BJ (cell line): ENCODE measurements at regions not wholly inside any gene's neighbourhood (a gene's known extent, or its start where the extent isn't known, plus 50 kb on each side); places are given as distances from the start of the nearest gene placed in this dataset.

Experiments
- CTCF ChIA-PET: fragments of 350-600 bp; formaldehyde crosslinking; extraction: SDS; loops from one replicate; lab custom pipeline; 2021; ENCODE audit warnings: antibody characterized with exemption, inconsistent platforms; lab: Yijun Ruan, JAX
- POLR2A ChIA-PET: fragments of 300-600 bp; sonication (Branson Sonifier 250); formaldehyde crosslinking; extraction: SDS; loops from one replicate; lab custom pipeline; 2021; ENCODE audit warnings: antibody characterized with exemption; lab: Charles Lee
- DNase-seq: peaks from one replicate; pipeline ENCODE4 v3.0.0-alpha.2; 2011; ENCODE audit warnings: low read depth
- H3K27me3 ChIP-seq: 2 replicates; pipeline ENCODE4 v1.6.0; 2011; ENCODE audit warnings: low read length; ENCODE audit not compliant: control insufficient read depth, insufficient read depth
- H3K36me3 ChIP-seq: 2 replicates; pipeline ENCODE4 v1.5.1; 2011; ENCODE audit warnings: low read length; ENCODE audit not compliant: control insufficient read depth, insufficient read depth
- H3K4me3 ChIP-seq: 2 replicates; pipeline ENCODE4 v1.5.1; 2011; ENCODE audit warnings: low read depth, mild to moderate bottlenecking, control low read depth, low read length
- CTCF ChIP-seq: IDR thresholded peaks from 2 replicates; pipeline ENCODE4 v1.5.1; 2011; ENCODE audit warnings: low read depth, mild to moderate bottlenecking, control low read depth, inconsistent platforms, low read length, moderate library complexity; ENCODE audit not compliant: insufficient read depth

- no peak for TF ChIP-seq CTCF
- CTCF ChIA-PET, result no interaction called here
These were observed 371.3 kb downstream of the TMEM121 start for GRCh38 chr14:105897725-105898113.

DNA sequence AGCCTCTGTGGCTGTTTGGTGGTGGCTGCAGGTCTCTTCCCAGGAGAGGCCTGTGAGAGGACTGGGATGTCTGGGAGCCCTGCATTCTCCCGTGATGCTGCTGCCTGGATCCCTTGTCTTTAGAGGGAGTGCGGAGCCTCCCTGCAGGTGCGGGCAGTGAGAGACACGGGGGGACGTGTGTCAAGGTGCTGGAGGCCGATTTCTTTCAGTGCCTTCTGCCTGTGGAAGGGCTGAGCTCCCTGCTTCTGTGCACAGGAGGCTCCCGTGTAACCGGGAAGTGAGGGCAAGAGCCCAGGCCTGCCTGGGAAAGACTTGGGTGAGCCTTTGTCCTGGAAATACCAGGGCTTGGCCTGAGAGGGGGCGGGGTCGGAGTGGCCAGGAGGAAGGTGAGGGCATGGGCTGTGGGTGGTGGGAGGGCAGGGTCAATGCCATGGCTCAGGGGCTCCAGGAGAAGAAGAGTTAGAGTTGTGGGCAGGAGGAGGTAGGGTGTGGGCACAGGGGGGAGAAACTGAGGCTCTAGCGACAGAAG is 372.2 kb downstream of the TMEM121 start:
- Histone ChIP-seq H3K27me3 (no peaks in the 10 kb centered on the region), H3K36me3 (no peaks in the 10 kb centered on the region), H3K4me3 (no peak overlapping the region)
- ChIA-PET CTCF (no interaction called here), POLR2A (no interaction called here)
- DNase-seq, result no peak
- no peak for TF ChIP-seq CTCF

More at GRCh38 chr14:105897725-105898113, 371.3 kb downstream of the TMEM121 start:
- no peaks in the 10 kb centered on the region for H3K36me3 ChIP-seq
- H3K27me3 ChIP-seq, result no peaks in the 10 kb centered on the region
- H3K4me3 ChIP-seq, result no peak overlapping the region
- POLR2A ChIA-PET, result no interaction called here
- DNase-seq, result no peak

GRCh38 chr14:105899071-105899641 is 372.8 kb downstream of the TMEM121 start:
- TF ChIP-seq CTCF, result no peak
- POLR2A ChIA-PET, result no interaction called here
- Histone ChIP-seq H3K36me3 (no peaks in the 10 kb centered on the region), H3K27me3 (no peaks in the 10 kb centered on the region), H3K4me3 (no peak overlapping the region)
- CTCF ChIA-PET, result no interaction called here
- no peak for DNase-seq

DNA sequence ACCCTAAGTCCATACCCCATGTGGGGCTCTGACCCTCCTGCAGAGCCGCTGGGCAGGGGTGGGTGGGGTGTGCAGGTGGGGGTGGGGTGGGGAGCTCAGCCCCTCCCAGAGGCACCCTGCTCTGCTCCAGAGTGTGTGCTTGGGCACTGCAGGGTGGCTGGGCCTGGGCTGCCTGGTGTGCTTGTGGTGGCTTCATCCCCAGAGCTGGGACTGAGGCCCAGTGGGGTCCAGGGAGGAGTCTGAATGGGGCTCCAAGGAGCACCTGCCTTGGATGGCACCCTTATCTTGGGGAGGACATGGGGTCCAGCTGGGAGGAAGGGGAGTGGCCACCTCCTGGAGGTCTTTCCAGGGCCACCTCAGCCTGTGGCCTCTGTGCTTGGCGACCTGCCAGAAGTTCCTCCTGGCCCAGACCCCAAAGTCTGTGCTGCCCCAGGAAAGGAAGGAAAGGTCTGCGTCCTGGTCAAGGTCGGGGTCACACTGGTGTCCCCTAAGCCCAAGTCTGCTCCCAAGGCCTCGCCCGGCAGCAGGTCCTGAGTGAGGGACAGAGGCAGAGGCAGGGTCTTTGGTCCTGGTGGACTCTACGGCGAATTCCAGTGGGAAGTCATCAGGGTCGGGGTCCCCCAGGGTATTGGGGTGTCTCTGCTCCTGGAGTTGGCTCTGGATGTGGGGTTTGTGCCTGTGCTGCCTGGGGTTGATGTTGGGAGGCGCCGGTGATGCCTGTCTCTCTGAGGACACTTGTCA is 373.4 kb downstream of the TMEM121 start:
- no peak for DNase-seq
- no peaks in the 10 kb centered on the region for H3K36me3 ChIP-seq
- CTCF ChIA-PET, result no interaction called here
- no peak overlapping the region for H3K4me3 ChIP-seq
- POLR2A ChIA-PET, result no interaction called here
- no peak for TF ChIP-seq CTCF
- H3K27me3 ChIP-seq, result no peaks in the 10 kb centered on the region

GRCh38 chr14:105900398-105901160 is 374.2 kb downstream of the TMEM121 start:
- no peak for TF ChIP-seq CTCF
- ChIA-PET POLR2A (no interaction called here), CTCF (no interaction called here)
- Histone ChIP-seq H3K4me3 (no peak overlapping the region), H3K27me3 (no peaks in the 10 kb centered on the region), H3K36me3 (no peaks in the 10 kb centered on the region)
- no peak for DNase-seq
